ENCODE measurements at regions not wholly inside any gene's neighbourhood (a gene's known extent, or its start where the extent isn't known, plus 50 kb on each side); places are given as distances from the start of the nearest gene placed in this dataset.
"Not testable (repeated sequence)": the region's sequence is repeated elsewhere in the genome, so short reads cannot be mapped to it uniquely, and the experiment has no call there.

DNA sequence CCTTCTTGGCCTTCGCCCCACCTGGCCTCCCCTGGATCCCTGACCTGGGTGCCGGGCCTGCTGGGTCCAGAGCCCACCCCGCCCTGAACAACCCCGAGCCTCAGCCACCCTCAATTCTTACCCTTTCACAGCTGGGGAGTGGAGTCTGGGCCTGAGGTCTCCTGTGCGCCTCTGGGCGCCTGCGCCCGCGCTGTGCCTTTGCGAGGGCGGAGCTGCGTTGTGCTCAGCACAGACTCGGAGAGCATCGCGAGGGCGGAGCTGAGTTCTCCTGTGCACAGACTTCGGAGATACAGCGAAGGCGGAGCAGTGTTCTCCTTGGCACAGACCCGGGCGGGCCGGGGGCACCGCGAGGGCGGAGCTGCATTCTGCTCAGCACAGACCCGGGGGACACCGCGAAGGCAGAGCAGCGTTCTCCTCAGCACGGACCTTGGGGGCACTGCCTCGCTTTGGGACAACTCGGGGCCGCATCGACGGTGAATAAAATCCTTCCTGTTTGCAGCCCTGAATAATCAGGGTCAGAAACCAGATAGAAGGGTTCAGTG, 547.2 kb downstream of the FAM72C start:
- DNase-seq (ENCODE audit: low spot score in 2 of 2): peak in 1 of 2 donors; percentile 52
- H3K4me3 ChIP-seq (ENCODE audit: low read depth, poor library complexity, severe bottlenecking); intact Hi-C loops (cut with DNase I; ENCODE audit: low total_unique reads): not testable (repeated sequence)
- no CpG with 5 or more reads among the region's 35 CpGs for WGBS, 2 donors

DNA sequence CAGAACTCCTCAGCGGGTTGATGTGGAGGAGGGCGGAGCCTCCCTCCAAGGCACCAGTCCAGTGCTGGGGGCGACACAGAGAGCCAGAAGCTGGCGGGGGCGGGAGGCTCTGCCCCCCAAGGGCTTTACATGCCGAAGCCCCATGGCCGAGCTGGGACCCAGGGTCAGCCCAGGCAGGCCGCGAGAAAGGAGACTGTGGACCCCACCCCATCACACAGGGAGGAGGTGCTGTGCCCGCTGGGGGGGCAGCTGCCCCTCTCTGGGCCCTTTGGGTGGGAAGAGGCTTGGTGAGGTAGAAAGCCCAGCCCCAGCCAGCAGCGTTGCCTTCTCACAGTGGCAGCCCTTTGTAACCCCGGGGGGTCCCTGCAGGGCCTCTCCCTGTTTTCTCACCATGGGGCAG, 548.0 kb downstream of the FAM72C start:
- WGBS, 2 donors: no CpG with 5 or more reads among the region's 12 CpGs
- DNase-seq (ENCODE audit: low spot score in 2 of 2): peak in 1 of 2 donors; percentile 43
- intact Hi-C loops (cut with DNase I; ENCODE audit: low total_unique reads); H3K4me3 ChIP-seq (ENCODE audit: low read depth, poor library complexity, severe bottlenecking): not testable (repeated sequence)

DNA sequence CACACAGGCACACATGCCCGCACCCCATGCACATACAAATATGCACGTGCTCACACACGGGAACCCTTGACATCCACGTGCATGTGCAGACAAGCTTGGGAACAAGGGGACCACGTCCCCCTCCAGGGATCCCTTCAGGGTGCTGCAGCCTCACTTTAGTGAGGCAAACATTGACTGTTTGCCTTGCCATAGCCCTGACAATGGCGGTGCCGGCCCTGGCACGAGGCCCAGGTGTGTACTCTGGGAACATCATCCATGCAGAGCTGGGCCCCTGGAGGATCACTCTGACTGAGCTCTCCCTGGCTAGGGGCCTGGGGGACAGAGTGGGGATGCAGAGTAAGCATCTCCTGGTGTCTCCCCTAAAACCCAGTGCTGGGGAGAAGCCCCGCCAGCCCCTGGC, 550.5 kb downstream of the FAM72C start:
- intact Hi-C loops (cut with DNase I; ENCODE audit: low total_unique reads); H3K4me3 ChIP-seq (ENCODE audit: low read depth, poor library complexity, severe bottlenecking); DNase-seq (ENCODE audit: low spot score in 2 of 2): not testable (repeated sequence)
- no CpG with 5 or more reads among the region's 9 CpGs for WGBS, 2 donors

Measured in lower leg skin (tissue), 3 donors.